Liver (tissue), 3 donors: ENCODE measurements at regions not wholly inside any gene's neighbourhood (a gene's known extent, or its start where the extent isn't known, plus 50 kb on each side); places are given as distances from the start of the nearest gene placed in this dataset.

Experiments
- CTCF ChIP-seq: fragments of 150-350 bp; IDR thresholded peaks from 2 replicates; pipeline ENCODE4 v1.5.1; 2017; ENCODE audit warnings: improper control_type of control experiment, low read depth, low read length; ENCODE audit not compliant: missing input control
- RAD21 ChIP-seq, 2 donors: IDR thresholded peaks; 2 replicates each; pipeline ENCODE4 v1.6.1; 2016; ENCODE audit warnings: antibody characterized with exemption in 2 of 2, mild to moderate bottlenecking in 2 of 2
- donor health status: healthy.
- donor health status: healthy.

DNA sequence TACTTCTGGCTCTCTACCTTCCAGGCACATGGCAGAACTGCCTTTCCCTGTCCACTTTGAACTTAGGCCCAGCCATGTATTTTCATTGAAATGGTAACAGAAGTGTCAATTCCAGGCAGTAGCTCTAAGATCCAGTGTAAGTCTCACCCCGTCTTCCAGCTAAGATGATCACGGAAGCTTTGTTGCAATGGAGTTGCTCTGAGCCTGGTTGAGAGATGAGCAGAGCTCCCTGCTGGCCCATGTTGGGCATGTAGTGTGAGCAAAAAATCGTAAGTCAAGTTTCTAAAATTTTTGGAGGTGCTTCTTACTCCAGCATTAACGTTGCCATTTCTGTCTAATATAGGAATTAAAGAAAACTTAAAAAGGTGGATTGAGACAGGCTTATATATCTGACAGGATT lies 274.4 kb downstream of the IPMK start:
- no peak for TF ChIP-seq CTCF
- TF ChIP-seq RAD21 (IDR thresholded peaks at IDR 0.05): no peak
